ENCODE measurements at regions not wholly inside any gene's neighbourhood (a gene's known extent, or its start where the extent isn't known, plus 50 kb on each side); places are given as distances from the start of the nearest gene placed in this dataset.

GRCh38 chr6:115512923-115513322 lies 547.8 kb downstream of the FRK start:
- H3K27ac Mint-ChIP-seq = no peak overlapping the region
- H3K4me1 Mint-ChIP-seq = peaks cover 5% of the 10 kb centered on the region; the same call in 1 of the 3 replicates
- Histone ChIP-seq H3K36me3 (ENCODE audit: insufficient read depth) (no peaks in the 10 kb centered on the region), H3K4me1 (ENCODE audit: insufficient read depth) (no peaks in the 10 kb centered on the region), H4K20me1 (replicated peaks; ENCODE audit: insufficient read depth) (no peaks in the 10 kb centered on the region), H3F3A (replicated peaks; ENCODE audit: low read depth) (no peaks in the 10 kb centered on the region), H3K27me3 (ENCODE audit: insufficient read depth) (no peaks in the 10 kb centered on the region), H3K4me3 (no peak overlapping the region), H3K9me2 (ENCODE audit: insufficient read depth) (no peaks in the 10 kb centered on the region), H3K4me2 (no peak overlapping the region), H3K79me2 (replicated peaks; ENCODE audit: insufficient read depth) (no peaks in the 10 kb centered on the region), H3K27ac (ENCODE audit: low read depth) (no peak overlapping the region), H2AFZ (no peak overlapping the region)
- no peak for DNase-seq (ENCODE audit: low spot score)
- no peaks in the 10 kb centered on the region for H3K27me3 Mint-ChIP-seq (ENCODE audit: insufficient read depth, low read depth, poor library complexity)
- TF ChIP-seq ETS1 (IDR thresholded peaks at IDR 0.05) (no peak), CREB1 (CRISPR knock-in tag; IDR thresholded peaks at IDR 0.05; ENCODE audit: low read depth) (no peak), POLR2AphosphoS5 (IDR thresholded peaks at IDR 0.05; ENCODE audit: low read depth) (no peak), ZNF331 (CRISPR knock-in tag; IDR thresholded peaks at IDR 0.05; ENCODE audit: low read depth) (no peak), JUNB (IDR thresholded peaks at IDR 0.05; ENCODE audit: unreplicated experiment) (no peak), NANOG (IDR thresholded peaks at IDR 0.05; ENCODE audit: borderline replicate concordance) (no peak), EZH2 (IDR thresholded peaks at IDR 0.05; ENCODE audit: low read depth, unreplicated experiment) (no peak), CTCF (conservative IDR thresholded peaks at IDR 0.05; ENCODE audit: low read depth in 2 of 2) (no peak), STAT1 (IDR thresholded peaks at IDR 0.05; ENCODE audit: unreplicated experiment) (no peak), ZNF114 (CRISPR knock-in tag; IDR thresholded peaks at IDR 0.05) (no peak)
- H3K4me3 Mint-ChIP-seq = no peak overlapping the region
- no peak for ATAC-seq
- H3K9me3 Mint-ChIP-seq = no peaks in the 10 kb centered on the region; the same call in 2 of the 3 replicates
- H3K36me3 Mint-ChIP-seq (ENCODE audit: low read depth) = no peaks in the 10 kb centered on the region

GRCh38 chr6:115511771-115512170 lies 548.9 kb downstream of the FRK start:
- no peaks in the 10 kb centered on the region for H3K27me3 ChIP-seq (ENCODE audit: insufficient read depth)
- no peak for ATAC-seq
- H3K9me2 ChIP-seq (ENCODE audit: insufficient read depth) = no peaks in the 10 kb centered on the region
- H3K27ac ChIP-seq (ENCODE audit: low read depth) = no peak overlapping the region
- Mint-ChIP-seq H3K4me3 (no peak overlapping the region), H3K27ac (peak overlapping the region; percentile 49), H3K4me1 (peaks cover 5% of the 10 kb centered on the region; the same call in 1 of the 3 replicates), H3K27me3 (ENCODE audit: insufficient read depth, low read depth, poor library complexity) (no peaks in the 10 kb centered on the region), H3K9me3 (no peaks in the 10 kb centered on the region; the same call in 2 of the 3 replicates), H3K36me3 (ENCODE audit: low read depth) (no peaks in the 10 kb centered on the region)
- no peaks in the 10 kb centered on the region for H3F3A ChIP-seq (replicated peaks; ENCODE audit: low read depth)
- peak overlapping the region; percentile 67; the same call in 1 of the 2 replicates for H2AFZ ChIP-seq
- no peak overlapping the region for H3K4me3 ChIP-seq
- no peak for DNase-seq (ENCODE audit: low spot score)
- H4K20me1 ChIP-seq (replicated peaks; ENCODE audit: insufficient read depth) = no peaks in the 10 kb centered on the region
- no peaks in the 10 kb centered on the region for H3K79me2 ChIP-seq (replicated peaks; ENCODE audit: insufficient read depth)
- no peak overlapping the region for H3K4me2 ChIP-seq
- no peaks in the 10 kb centered on the region for H3K4me1 ChIP-seq (ENCODE audit: insufficient read depth)
- no peaks in the 10 kb centered on the region for H3K36me3 ChIP-seq (ENCODE audit: insufficient read depth)
- TF ChIP-seq NANOG (IDR thresholded peaks at IDR 0.05; ENCODE audit: borderline replicate concordance) (no peak), STAT1 (IDR thresholded peaks at IDR 0.05; ENCODE audit: unreplicated experiment) (no peak), ZNF114 (CRISPR knock-in tag; IDR thresholded peaks at IDR 0.05) (no peak), POLR2AphosphoS5 (IDR thresholded peaks at IDR 0.05; ENCODE audit: low read depth) (no peak), ZNF462 (CRISPR knock-in tag; IDR thresholded peaks at IDR 0.05) (no peak), CTCF (conservative IDR thresholded peaks at IDR 0.05; ENCODE audit: low read depth in 2 of 2) (no peak)

All from GM23338 (cell line).